Spinal cord (tissue), 9 donors: ENCODE measurements at regions not wholly inside any gene's neighbourhood (a gene's known extent, or its start where the extent isn't known, plus 50 kb on each side); places are given as distances from the start of the nearest gene placed in this dataset.

Experiments
- DNase-seq, 6 donors: peaks; one replicate each; pipeline versions ENCODE4 v3.0.0 to v3.0.0-alpha.2; 2013 to 2015; ENCODE audit warnings: low spot score in 6 of 6, low read depth in 4 of 6
- H3K27ac ChIP-seq: one replicate; pipeline ENCODE4 v1.5.1; 2013; ENCODE audit warnings: low read depth, low read length, control low read depth
- H3K27me3 ChIP-seq: one replicate; pipeline ENCODE4 v1.6.1; 2013; ENCODE audit warnings: low read length; ENCODE audit not compliant: control insufficient read depth, insufficient read depth
- H3K36me3 ChIP-seq: one replicate; pipeline ENCODE4 v1.6.1; 2013; ENCODE audit warnings: low read length; ENCODE audit not compliant: control insufficient read depth, insufficient read depth
- H3K4me1 ChIP-seq: one replicate; pipeline ENCODE4 v1.6.1; 2013; ENCODE audit warnings: low read length; ENCODE audit not compliant: control insufficient read depth, insufficient read depth
- H3K4me3 ChIP-seq: one replicate; pipeline ENCODE4 v1.5.1; 2013; ENCODE audit warnings: low read depth, low read length, control low read depth
- H3K9me3 ChIP-seq: one replicate; pipeline ENCODE4 v1.6.1; 2013; ENCODE audit warnings: low read length; ENCODE audit not compliant: control insufficient read depth, insufficient read depth
- WGBS: methylation state at CpG from one replicate; pipeline ENCODE4 v1.1.5; 2013; ENCODE audit warnings: missing lambda C conversion rate; ENCODE audit not compliant: insufficient coverage; 5-methylcytosine and 5-hydroxymethylcytosine counted together
- donor health status: healthy.

DNA sequence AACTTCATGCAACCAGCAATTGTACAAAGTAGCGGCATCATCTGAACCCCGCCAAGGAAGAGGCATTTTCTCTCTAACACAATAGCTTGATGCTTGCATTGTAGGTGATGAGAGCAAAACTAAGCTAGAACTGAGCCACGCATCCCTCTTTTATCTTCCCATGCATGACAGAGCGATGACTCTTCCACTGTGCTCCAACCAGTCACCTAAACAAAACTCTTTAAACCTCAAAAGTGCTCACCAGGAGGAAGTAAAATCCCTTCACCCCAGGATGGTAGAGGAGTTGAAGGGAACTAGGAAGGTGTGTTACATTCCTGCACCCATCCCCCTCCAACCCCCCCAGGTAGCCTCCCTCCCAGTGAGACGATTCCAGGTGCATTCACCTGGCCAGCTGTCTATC, 59.7 kb upstream of the SALL3 start:
- Histone ChIP-seq H3K27ac (no peak overlapping the region), H3K4me1 (no peaks in the 10 kb centered on the region), H3K4me3 (no peak overlapping the region), H3K36me3 (no peaks in the 10 kb centered on the region), H3K9me3 (no peaks in the 10 kb centered on the region), H3K27me3 (no peaks in the 10 kb centered on the region)
- 75% methylated on average over 1 of the region's 5 CpGs for WGBS
- DNase-seq, result no peak

DNA sequence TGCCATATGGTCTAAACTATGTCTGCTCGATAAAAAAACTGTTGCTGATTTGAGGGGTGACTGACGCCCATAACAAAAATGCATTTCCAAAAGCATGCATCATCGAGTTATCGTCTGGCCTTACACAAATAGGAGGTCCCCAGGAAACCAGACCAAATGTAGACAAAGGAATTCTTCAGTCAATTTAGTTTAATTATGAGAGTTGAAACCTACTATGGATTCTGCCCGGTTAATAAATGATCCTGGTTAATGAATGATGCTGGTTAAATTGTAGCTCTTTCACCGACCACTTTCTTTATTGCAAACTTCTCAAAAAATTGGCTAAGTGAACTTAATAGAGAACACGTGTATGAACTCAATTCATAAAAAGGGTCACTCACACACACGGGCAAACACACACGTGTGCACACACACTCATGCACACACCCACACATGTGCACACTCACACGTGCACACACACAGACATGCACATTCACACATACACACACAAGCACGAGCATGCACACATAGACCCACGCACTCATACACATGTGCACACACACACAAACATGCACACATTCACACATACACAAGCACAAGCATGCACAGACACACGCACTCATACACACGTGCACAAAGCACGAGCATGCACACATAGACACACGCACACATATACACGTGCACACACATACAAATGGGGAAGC, 59.0 kb upstream of the SALL3 start:
- Histone ChIP-seq H3K4me3 (no peak overlapping the region), H3K4me1 (no peaks in the 10 kb centered on the region), H3K36me3 (no peaks in the 10 kb centered on the region), H3K9me3 (no peaks in the 10 kb centered on the region), H3K27me3 (no peaks in the 10 kb centered on the region), H3K27ac (no peak overlapping the region)
- 95% methylated on average over 7 of the region's 17 CpGs for WGBS
- DNase-seq, result no peak

DNA sequence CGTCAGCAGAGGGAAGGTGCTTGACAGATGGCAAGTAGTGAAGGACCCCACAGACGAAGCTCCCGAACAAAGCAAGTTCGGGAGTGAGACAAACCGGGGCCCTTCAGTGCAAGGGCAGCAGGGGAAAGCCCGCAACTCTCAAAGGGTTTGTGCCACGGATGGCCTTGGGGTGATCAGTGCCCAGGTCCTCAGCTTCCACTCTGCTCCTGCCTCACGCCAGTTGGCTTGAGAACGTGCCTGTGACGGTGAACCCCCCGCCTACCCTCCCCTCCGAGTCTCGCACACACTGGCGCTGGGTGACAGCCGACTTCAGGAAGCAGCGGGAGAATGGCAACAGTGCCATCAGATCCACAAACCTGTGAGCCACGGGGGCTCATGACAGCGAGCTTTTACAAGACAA, 56.8 kb upstream of the SALL3 start:
- no peak for DNase-seq
- H3K9me3 ChIP-seq, result no peaks in the 10 kb centered on the region
- H3K4me3 ChIP-seq, result no peak overlapping the region
- H3K4me1 ChIP-seq, result no peaks in the 10 kb centered on the region
- WGBS, result 89% methylated on average over 18 of the region's 18 CpGs
- no peaks in the 10 kb centered on the region for H3K27me3 ChIP-seq
- H3K36me3 ChIP-seq, result no peaks in the 10 kb centered on the region
- no peak overlapping the region for H3K27ac ChIP-seq

GRCh38 chr18:78924301-78924700, 55.3 kb upstream of the SALL3 start:
- Histone ChIP-seq H3K27ac (no peak overlapping the region), H3K4me1 (no peaks in the 10 kb centered on the region), H3K36me3 (no peaks in the 10 kb centered on the region), H3K4me3 (no peak overlapping the region), H3K27me3 (no peaks in the 10 kb centered on the region), H3K9me3 (no peaks in the 10 kb centered on the region)
- 95% methylated on average over 14 of the region's 14 CpGs for WGBS
- no peak for DNase-seq

DNA sequence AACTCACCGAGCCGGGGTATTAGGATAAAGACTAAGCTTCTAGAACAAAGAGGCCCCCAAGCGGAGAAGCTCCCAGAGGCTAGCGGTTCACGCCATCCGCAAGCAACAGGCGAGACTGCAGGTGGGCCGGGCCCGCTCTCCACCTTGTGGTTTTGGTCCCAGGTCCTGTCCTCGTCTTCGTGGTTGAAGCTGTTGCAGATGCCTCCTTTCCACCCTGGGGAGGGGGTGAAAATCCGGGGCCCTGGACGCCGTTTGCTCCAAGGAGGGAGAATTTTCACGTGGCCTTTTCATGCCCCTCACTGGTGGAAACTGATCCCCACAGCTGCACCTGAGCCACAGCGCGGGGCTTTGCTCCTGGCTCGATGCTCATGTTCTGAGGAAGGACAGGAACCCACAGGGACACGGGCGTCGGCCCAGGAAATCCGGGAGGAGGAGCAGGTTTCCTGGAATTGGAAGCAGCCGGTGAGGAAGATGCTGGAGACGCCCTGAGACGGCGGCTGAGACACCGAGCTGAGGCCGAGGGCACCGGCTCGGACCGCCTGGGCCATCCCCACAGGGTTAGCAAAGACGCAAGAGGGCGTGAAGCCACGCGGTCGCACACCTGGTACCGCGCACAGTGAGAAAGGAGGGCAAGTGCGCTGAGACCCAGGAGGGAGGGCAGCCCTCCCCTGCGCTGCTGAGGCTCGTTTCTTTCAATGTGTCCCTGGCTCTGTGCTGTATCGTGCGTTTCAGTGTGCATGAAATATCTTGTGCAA, 54.7 kb upstream of the SALL3 start:
- no peaks in the 10 kb centered on the region for H3K27me3 ChIP-seq
- no peaks in the 10 kb centered on the region for H3K4me1 ChIP-seq
- no peak overlapping the region for H3K4me3 ChIP-seq
- no peak overlapping the region for H3K27ac ChIP-seq
- DNase-seq, result no peak
- no peaks in the 10 kb centered on the region for H3K36me3 ChIP-seq
- no peaks in the 10 kb centered on the region for H3K9me3 ChIP-seq
- 94% methylated on average over 40 of the region's 43 CpGs for WGBS

GRCh38 chr18:78925557-78926242, 53.9 kb upstream of the SALL3 start:
- Histone ChIP-seq H3K27ac (no peak overlapping the region), H3K27me3 (no peaks in the 10 kb centered on the region), H3K4me1 (no peaks in the 10 kb centered on the region), H3K36me3 (no peaks in the 10 kb centered on the region), H3K4me3 (no peak overlapping the region), H3K9me3 (no peaks in the 10 kb centered on the region)
- 97% methylated on average over 52 of the region's 52 CpGs for WGBS
- DNase-seq, result no peak

- Histone ChIP-seq H3K27ac (no peak overlapping the region), H3K4me1 (no peaks in the 10 kb centered on the region), H3K36me3 (no peaks in the 10 kb centered on the region), H3K9me3 (no peaks in the 10 kb centered on the region), H3K27me3 (no peaks in the 10 kb centered on the region), H3K4me3 (no peak overlapping the region)
- 93% methylated on average over 11 of the region's 12 CpGs for WGBS
- DNase-seq, result no peak
These were observed 53.4 kb upstream of the SALL3 start for GRCh38 chr18:78926243-78926615.

- Histone ChIP-seq H3K4me3 (no peak overlapping the region), H3K27ac (no peak overlapping the region), H3K4me1 (no peaks in the 10 kb centered on the region), H3K36me3 (no peaks in the 10 kb centered on the region), H3K27me3 (no peaks in the 10 kb centered on the region), H3K9me3 (no peaks in the 10 kb centered on the region)
- no peak for DNase-seq
- 82% methylated on average over 10 of the region's 10 CpGs for WGBS
These were observed 52.5 kb upstream of the SALL3 start for GRCh38 chr18:78927156-78927555.

DNA sequence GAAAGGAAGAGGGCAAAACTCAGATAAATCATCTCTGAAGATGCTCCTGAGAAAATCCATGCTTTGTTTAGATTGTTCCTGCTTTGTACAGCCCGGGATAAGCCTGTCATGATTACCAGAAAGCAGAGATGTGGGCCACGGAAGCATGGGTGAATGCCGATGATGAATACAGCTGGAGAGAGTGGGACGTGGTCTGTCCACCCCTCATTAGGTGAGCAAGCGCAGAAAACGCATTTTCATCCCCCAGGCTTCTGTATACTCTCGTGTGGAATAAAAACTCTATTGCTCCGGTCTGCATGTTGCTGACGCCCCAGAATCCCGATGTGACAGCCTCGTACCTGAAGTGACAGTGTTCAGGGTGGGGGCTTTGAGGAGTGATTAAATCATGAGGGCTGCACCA, 52.0 kb upstream of the SALL3 start:
- no peaks in the 10 kb centered on the region for H3K36me3 ChIP-seq
- H3K9me3 ChIP-seq, result no peaks in the 10 kb centered on the region
- 97% methylated on average over 9 of the region's 11 CpGs for WGBS
- no peaks in the 10 kb centered on the region for H3K27me3 ChIP-seq
- H3K4me3 ChIP-seq, result no peak overlapping the region
- DNase-seq, result no peak
- H3K4me1 ChIP-seq, result no peaks in the 10 kb centered on the region
- no peak overlapping the region for H3K27ac ChIP-seq

DNA sequence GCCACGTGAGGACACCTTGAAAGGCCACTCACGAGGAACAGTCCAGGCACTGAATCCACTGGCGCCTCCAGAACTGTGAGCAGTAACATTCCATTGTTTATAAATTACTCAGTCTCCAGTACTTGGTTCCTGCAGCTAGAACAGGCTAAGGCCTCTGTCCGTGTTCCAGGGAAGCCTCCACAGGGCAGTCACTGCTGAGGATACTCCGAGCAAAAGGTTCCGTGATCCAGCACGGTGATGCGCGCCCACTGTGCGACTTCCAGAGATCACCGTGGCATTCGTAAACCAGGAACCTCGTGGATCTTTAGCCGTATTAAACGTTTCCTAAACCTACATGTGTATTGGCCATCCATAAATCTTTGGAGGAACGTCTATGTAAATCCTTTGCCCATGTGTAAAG, 51.5 kb upstream of the SALL3 start:
- no peak for DNase-seq
- Histone ChIP-seq H3K4me3 (no peak overlapping the region), H3K4me1 (no peaks in the 10 kb centered on the region), H3K27ac (no peak overlapping the region), H3K36me3 (no peaks in the 10 kb centered on the region), H3K9me3 (no peaks in the 10 kb centered on the region), H3K27me3 (no peaks in the 10 kb centered on the region)
- WGBS, result 97% methylated on average over 16 of the region's 16 CpGs
